Left ventricle myocardium inferior (tissue), 1 donor: ENCODE measurements at regions not wholly inside any gene's neighbourhood (a gene's known extent, or its start where the extent isn't known, plus 50 kb on each side); places are given as distances from the start of the nearest gene placed in this dataset.

ENCODE experiments used
- DNase-seq: peaks from one replicate; pipeline ENCODE4 v3.0.0-alpha.2; 2020
- H3K27ac ChIP-seq: fragments of 200-600 bp; replicated peaks from 2 replicates; pipeline ENCODE4 v1.8.0; 2021
- H3K27me3 ChIP-seq: fragments of 200-600 bp; 2 replicates; pipeline ENCODE4 v1.8.0; 2021; ENCODE audit warnings: low read depth
- H3K36me3 ChIP-seq: fragments of 200-600 bp; 2 replicates; pipeline ENCODE4 v1.8.0; 2021
- H3K4me1 ChIP-seq: fragments of 200-600 bp; 2 replicates; pipeline ENCODE4 v1.8.0; 2021
- H3K4me3 ChIP-seq: fragments of 200-600 bp; 2 replicates; pipeline ENCODE4 v1.8.0; 2021; ENCODE audit warnings: mild to moderate bottlenecking, moderate library complexity
- H3K9me3 ChIP-seq: fragments of 200-600 bp; replicated peaks from 2 replicates; pipeline ENCODE4 v1.8.0; 2021
- CTCF ChIP-seq: fragments of 200-600 bp; IDR thresholded peaks from 2 replicates; pipeline ENCODE4 v1.8.0; 2021; ENCODE audit warnings: antibody characterized with exemption, mild to moderate bottlenecking, borderline replicate concordance
- intact Hi-C: fragments of 100-400 bp; cut with micrococcal nuclease; formaldehyde crosslinking; loops from one replicate; pipeline ENCODE4 v1.11.0; 2022
- donor health status: DM: no; HTN: yes; CAD: no; lungs with severe emphysema.

DNA sequence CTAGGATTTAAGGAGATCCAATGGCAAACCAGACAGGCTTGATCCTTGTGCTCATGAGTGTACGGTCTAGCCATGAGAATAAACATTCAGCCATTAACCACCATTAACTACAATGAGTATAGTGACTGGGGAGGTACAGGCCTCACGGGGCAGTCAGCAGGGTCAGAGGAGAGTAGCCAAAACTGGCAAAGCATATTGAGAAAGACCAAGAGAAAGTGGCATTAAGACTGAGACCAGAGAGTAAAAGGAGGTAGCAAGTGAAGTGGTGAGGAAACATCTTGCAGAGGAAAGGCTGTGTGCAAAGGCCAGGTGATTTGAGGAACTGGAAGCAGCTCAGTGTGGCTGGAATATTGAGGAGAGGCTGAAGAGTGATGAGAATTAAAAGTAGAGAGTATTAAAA lies 407.2 kb upstream of the LMCD1 start:
- no peak for TF ChIP-seq CTCF
- no peaks in the 10 kb centered on the region for H3K9me3 ChIP-seq
- intact Hi-C loops, result no loop called here

DNA sequence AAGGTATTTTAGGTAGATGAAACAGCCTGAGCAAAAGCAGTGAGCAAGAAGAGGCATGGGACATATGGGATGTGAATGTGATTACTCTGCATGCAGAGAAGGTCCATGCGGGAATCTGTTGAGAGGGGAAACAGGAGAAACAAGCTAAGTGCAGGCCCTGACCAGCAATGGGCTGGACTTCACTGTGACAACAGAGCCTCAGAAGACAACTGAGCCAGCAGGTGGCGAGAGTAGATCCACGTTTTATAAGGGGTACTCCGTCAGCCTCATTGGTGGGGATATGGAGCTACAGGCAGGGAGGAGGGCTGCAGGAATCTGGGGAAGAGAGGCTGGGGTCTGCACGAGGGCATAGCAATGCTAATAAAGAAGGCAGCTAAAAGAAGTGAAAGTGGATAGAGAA lies 405.9 kb upstream of the LMCD1 start:
- Histone ChIP-seq H3K9me3 (no peaks in the 10 kb centered on the region), H3K27ac (no peak overlapping the region), H3K4me1 (no peaks in the 10 kb centered on the region), H3K27me3 (no peaks in the 10 kb centered on the region), H3K4me3 (no peak overlapping the region), H3K36me3 (no peaks in the 10 kb centered on the region)
- intact Hi-C loops, result no loop called here
- TF ChIP-seq CTCF, result no peak
- DNase-seq, result no peak

More for the DNA sequence above, 407.2 kb upstream of the LMCD1 start:
- DNase-seq, result no peak
- no peaks in the 10 kb centered on the region for H3K27me3 ChIP-seq
- H3K4me1 ChIP-seq, result no peaks in the 10 kb centered on the region
- no peak overlapping the region for H3K27ac ChIP-seq
- no peaks in the 10 kb centered on the region for H3K36me3 ChIP-seq
- H3K4me3 ChIP-seq, result no peak overlapping the region

DNA sequence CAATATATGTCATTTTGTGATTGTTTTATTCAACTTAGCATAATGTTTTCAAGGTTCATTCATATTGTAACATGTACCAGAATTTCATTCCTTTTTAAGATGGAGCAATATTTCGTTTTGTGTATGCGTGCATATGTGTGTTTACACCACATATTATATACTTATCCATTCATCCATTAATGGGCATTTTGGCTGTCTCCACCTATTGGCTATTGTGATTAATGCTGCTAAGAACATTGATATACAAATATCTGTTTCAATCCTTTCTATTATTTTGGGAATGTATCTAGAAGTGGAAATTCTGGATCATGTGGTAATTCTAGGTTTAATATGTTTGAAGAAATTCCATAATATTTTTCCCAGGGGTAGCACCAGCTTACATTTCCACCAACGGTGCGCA lies 403.9 kb upstream of the LMCD1 start:
- Histone ChIP-seq H3K4me1 (no peaks in the 10 kb centered on the region), H3K27ac (no peak overlapping the region), H3K9me3 (no peaks in the 10 kb centered on the region), H3K27me3 (no peaks in the 10 kb centered on the region), H3K36me3 (no peaks in the 10 kb centered on the region), H3K4me3 (no peak overlapping the region)
- DNase-seq, result no peak
- TF ChIP-seq CTCF, result no peak
- intact Hi-C loops, result no loop called here

- intact Hi-C loops, result no loop called here
- no peak overlapping the region for H3K27ac ChIP-seq
- no peaks in the 10 kb centered on the region for H3K36me3 ChIP-seq
- no peak for TF ChIP-seq CTCF
- H3K27me3 ChIP-seq, result no peaks in the 10 kb centered on the region
- no peak overlapping the region for H3K4me3 ChIP-seq
- no peaks in the 10 kb centered on the region for H3K4me1 ChIP-seq
- H3K9me3 ChIP-seq, result no peaks in the 10 kb centered on the region
- DNase-seq, result no peak
These were observed 397.7 kb upstream of the LMCD1 start for GRCh38 chr3:8103954-8104353.

DNA sequence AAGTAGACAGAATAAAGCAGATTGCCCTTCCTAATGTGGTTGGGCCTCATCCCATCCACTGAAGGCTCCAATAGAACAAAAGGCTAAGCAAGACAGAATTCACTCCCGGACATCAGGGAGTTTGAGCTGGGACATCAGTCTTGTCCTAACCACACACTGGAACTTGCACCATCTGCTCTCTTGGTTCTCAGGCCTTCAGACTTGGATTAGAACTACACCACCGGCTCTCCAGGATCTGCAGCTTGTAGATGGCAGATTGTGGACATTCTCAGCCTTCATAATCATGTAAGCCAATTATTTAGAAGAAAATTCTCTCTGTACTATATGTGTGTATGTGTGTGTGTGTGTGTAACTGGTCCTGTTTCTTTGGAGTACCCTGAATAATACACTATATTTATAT lies 394.7 kb upstream of the LMCD1 start:
- Histone ChIP-seq H3K36me3 (no peaks in the 10 kb centered on the region), H3K4me1 (peaks cover 10% of the 10 kb centered on the region), H3K4me3 (no peak overlapping the region), H3K9me3 (no peaks in the 10 kb centered on the region), H3K27me3 (no peaks in the 10 kb centered on the region), H3K27ac (no peak overlapping the region)
- TF ChIP-seq CTCF, result no peak
- no peak for DNase-seq
- intact Hi-C loops, result no loop called here
